Left kidney (tissue), 1 donor: ENCODE measurements at regions not wholly inside any gene's neighbourhood (a gene's known extent, or its start where the extent isn't known, plus 50 kb on each side); places are given as distances from the start of the nearest gene placed in this dataset.

Source experiments
- DNase-seq: peaks from one replicate; pipeline ENCODE4 v3.0.0-alpha.2; 2013

DNA sequence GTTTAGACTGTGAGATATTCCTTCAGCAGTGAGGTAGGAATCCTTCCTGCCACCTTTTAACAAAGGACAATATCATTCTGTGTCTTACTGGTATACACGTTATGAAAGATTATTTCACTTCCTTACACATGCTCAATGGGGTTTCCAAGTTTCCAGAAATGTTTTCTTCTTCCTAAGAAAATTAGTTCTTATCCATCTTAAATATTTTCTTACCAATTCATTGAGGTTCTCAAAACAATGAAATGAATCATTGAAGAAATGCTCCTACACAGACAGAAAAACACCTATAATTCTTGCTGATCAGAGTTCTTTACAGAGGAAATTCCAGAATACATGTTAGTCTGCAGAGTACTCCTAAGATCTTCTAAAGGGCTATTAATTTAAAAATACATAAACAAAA lies 51.4 kb upstream of the SEC61G start:
- DNase-seq: no peak

DNA sequence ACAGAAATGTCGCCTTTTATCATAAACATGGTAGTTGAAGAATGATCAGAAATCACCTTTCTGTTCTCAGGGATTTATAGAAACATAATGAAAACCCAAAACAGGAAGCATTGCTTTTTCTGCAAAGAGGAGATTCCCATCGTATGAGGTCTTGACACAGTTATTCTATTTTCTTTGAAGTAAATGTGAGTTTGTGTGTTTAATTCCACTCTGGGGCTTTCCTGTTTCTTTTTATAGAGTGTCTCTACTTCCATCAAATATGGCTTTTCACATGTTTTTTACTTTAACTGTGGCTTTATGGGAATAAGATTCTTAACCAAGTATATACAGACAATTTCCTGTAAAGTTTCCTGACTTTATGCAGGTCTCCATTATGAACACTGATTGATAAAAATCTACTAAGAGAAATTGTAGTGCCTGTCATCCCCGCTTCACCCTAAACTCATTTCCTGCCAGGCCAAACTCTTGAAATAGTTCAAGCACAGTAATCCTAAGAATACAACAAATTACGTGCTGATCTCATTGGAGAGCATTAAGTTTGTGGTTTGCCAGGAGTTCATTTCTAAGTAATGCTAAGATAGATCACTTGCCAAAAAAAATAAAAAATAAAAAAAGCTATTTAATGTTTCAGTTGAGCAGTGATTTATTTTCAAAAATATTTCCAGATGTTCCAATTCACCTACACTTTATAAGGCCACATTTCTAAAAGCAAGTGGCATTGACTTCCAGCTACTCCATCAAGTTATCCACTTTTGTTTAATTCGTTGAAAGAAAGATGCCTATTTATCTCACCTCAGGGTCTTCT lies 52.2 kb upstream of the SEC61G start:
- no peak for DNase-seq

DNA sequence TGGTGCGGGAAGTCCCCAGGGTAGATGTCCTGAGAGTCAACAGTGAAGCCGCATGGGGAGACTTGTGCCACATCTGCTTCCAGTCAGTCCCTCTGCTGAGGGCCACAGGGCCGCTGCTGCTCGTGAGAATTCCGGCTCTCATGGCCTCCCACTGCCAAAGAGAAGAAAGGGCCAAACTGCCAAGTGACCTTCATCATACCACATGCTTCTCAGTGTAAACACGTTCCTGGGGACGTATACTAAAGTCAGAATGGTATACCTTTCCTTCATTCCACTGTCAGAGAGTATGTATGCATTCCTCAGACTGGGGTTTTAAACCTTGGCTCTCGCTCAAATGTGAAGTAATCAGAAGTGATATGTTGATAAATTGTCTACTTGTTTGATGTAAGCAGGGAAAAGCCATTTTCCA lies 52.8 kb upstream of the SEC61G start:
- DNase-seq: no peak

DNA sequence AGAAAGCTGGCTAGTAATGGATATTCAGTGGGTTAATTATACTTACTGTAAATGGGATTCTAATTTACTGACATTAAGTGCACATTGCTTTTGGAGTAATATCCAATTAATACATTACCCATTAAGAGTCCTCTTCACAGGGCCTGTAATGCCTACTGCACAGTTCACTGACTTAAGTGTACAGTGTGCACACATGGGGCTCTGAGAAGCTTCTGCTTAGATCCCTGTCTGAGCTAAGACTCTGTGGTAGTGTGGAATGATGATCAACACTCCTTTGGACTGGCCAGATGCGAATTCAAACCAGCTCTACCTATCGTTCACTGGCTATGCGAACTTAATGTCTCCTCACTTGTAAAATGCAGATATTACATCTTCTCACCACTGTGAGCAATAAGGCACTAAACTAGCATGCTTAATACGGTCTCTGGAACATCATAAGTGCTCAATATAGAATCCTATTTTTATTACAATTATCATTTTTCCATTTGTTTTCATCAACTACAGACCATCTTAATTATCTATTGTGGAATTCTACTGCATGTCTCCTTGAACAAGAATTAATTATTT lies 53.8 kb upstream of the SEC61G start:
- no peak for DNase-seq

DNA sequence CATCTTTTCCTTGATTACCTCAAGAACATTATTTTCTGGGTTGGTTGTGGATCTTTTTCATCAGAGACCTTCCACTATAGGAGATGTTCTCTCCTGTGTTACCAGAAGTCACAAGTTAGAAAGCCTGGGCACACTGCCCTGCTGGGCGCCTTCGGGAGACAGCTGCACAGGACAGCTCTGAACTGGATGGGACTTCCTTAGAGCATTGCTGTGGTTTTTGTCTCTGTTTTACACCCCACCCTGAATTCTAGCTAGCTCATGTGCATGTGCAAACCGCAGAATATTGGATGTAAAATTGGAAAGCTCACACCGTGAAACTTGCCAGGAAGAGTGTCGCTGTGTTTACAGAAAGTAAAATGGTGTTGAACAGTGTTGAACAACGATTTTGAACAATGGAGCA lies 54.4 kb upstream of the SEC61G start:
- DNase-seq: no peak

DNA sequence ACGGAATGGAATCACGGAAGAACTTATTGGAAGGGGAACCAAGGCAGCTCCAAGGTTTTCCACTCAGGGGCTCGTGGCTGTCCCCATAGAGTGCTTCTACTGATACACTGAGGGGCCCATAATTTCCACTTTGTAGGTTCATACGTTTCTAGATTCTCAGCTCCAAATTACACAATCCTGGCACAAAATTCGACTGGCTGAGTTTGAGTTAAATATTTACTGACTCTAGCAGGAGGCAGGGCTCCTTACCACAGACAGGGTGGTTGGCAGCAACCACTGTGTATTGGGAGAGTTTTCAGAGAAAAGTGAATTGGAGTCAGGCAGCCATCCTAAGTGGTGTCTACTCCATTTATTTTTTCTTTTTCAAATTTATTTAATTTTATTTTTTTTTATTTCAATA lies 55.4 kb upstream of the SEC61G start:
- DNase-seq: no peak

DNA sequence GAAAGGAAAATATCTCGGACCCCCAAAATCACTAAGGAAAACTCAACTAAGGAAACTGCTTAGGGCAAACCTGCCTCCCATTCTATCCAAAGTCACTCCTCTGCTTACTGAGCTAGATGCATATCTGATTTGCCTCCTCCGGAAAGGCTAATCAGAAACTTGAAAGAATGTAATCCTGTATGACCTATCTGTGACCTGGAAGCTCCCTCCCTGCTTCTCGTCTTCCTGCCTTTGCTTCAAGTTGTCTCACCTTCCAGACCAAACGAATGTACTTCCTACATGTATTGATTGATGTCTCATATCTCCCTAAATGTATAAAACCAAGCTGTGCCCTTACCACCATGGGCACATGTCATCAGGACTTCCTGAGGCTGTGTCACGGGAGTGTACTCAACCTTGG lies 58.1 kb upstream of the SEC61G start:
- DNase-seq: no peak

DNA sequence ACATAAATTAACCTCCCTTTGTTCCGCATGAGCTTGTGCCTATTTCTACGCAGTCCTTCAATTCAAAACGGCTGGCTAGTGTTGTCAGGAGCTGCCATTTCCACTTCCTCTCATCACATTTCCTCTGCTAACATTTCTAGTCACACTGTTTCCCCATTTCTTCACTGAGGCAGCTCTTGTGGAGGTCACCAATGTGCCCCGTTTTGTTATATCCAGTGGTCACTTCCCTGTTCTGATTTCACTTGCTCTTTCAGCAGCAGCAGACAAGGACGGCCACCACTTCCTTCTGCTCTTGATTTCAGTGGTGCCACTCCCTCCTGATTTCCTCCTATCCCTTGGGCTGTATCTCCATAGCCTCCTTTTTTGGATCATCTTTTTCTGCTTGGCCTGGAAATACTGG lies 64.8 kb upstream of the SEC61G start:
- DNase-seq: no peak

DNA sequence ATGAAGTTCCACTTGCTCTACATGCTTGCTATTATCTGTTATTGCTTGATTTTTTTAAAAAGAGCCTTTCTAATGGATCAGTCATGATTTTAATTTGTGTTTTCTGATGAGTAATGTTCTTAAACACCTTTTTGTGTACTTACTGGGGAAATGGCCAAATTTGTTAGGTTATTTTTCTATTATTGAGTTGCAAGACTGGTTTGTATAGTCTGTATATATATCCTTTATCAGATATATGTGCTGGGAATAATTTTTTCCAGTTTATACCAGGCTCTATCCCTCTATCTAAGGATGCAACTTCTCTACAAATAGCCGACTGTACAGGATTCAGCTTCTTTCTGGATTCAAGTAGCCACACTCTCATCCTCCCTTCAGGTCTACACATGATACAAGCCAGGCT lies 65.6 kb upstream of the SEC61G start:
- no peak for DNase-seq

DNA sequence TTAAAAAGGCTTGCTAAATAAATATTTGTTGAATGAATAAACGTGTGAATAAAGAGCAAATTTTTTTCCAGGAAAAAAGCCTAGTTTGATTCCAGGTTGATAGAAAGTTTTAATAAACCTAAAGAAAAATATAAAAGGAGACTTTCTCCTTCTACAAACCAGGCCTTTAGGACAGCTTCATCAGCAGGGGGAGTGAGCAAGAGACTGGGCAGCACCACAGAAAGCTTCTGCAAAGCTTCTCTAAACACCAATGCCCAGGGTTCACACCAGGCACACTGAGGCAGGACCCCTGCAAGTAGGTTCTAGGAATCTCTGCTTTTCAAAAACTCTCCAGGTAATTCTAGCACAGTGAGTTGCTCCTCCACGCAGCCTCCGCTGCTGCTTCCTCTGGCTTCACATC lies 66.4 kb upstream of the SEC61G start:
- DNase-seq: no peak

DNA sequence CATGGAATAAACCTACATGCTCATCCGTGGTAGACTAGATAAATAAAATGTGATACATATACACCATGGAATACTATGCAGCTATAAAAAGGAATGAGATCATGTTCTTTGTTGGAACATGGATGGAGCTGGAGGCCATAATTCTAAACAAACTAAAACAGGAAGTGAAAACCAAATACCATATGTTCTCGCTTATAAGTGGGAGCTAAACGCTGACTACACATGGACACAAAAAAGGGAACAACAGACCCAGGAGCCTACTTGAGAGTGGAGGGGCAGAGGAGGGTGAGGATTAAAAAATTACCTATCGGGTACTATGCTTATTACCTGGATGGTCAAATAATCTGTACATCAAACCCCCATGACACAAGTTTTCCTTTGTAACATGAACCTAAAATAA lies 68.7 kb upstream of the SEC61G start:
- DNase-seq: no peak

DNA sequence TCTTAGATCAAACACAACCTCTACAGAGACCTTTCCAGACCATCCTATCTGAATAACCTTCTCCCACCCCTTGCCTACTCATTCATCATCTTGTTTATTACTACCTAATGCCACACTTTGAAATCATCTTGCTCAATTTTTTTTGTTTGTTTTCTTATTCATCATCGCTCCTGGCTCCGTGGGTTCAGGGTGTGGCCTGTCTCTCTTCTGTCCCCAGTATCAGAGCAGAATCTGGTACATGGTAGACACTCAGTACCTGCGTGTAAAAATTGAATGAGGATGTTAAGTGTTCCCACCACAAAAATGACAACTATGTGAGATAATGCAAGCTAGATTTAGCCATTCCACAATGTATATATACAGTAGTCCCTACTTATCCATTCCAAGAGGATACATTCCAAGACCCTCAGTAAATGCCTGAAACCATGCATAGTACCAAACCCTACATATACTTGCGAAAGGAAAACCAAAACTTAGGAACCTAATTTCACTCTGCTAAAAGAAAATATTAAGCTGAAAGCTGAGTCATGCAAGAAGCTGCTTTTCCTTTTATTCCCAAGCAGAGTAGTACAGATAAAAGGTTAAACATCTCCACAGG lies 72.1 kb upstream of the SEC61G start:
- DNase-seq: no peak

DNA sequence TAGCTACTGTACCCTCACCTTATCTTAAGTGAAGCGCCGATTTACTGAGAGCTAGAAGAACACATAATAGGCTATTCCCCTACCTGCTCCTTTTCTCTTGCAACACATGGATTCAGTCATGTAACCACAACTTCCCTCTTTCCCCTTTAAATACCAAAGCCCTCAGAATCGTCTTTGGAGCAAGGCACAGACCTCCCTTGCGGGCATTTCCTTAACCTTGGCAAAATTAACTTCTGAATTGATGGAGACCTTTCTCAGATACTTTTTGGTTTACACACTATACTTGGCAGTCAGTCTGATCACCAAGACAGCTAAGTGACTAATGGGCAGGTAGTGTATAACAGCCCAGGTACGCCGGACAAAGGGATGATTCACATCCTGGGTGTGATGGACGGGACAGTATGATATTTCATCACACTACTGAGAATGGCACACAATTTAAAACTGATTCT lies 72.7 kb upstream of the SEC61G start:
- no peak for DNase-seq

DNA sequence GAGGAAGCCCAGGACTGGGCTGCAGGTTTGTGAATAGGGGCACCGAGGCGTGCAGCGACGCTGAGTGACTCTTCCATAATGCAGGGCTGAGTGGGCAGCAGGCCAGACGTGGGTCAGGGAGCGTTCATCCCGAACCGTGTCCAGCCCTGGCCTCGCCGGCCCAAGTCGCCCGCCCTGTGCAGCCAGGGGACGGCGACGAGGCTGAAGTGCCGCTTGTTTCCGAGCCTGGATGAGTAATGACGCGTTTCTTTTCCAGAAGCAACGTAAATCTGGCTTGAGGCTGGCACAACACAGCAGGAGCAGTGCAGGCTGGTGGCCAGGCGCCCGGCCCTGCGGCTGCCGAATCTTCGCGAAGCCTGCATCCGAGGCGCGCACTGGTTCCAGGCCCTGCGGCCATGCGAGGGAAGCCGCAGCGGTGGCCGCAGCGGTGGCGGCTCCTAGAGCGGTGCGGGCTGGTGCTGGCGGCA lies 74.0 kb upstream of the SEC61G start:
- no peak for DNase-seq

DNA sequence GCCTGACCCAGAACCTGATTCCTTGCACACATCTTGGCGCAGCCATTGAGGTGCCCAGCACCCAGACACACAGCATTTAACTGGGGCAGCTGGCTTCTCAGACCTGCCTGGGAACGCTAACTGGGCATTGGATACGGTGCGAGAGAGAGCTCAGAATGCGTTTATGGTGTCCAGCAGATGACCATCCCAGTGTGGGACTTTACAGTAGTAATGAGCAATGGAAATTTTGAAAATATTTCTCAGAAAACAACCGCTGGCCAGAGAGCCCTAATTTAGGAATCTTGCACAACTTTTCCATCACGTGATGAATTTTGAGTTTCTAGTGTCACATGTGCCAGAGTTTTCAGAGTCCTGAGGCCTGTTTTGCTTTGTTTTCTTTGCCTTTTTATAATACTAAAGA lies 78.2 kb upstream of the SEC61G start:
- no peak for DNase-seq

DNA sequence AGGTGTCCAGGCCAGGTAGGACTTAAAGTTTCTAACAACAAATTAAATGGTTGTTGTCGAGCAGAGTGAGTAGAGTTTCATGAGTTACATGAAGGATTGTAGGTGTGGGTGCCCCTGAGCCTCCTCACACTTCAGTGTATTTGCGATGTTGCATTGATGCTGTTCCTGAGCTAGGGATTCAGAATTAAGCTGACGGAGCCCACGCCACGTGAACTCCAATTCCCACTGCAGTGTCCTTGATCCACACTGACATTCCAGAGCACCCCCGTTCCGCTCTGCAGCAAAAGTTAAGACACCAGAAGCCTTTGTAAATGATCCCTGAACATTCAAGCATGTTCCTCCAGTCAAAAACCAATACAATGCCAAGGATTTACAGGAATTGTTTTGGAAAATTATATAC lies 78.8 kb upstream of the SEC61G start:
- DNase-seq: no peak

DNA sequence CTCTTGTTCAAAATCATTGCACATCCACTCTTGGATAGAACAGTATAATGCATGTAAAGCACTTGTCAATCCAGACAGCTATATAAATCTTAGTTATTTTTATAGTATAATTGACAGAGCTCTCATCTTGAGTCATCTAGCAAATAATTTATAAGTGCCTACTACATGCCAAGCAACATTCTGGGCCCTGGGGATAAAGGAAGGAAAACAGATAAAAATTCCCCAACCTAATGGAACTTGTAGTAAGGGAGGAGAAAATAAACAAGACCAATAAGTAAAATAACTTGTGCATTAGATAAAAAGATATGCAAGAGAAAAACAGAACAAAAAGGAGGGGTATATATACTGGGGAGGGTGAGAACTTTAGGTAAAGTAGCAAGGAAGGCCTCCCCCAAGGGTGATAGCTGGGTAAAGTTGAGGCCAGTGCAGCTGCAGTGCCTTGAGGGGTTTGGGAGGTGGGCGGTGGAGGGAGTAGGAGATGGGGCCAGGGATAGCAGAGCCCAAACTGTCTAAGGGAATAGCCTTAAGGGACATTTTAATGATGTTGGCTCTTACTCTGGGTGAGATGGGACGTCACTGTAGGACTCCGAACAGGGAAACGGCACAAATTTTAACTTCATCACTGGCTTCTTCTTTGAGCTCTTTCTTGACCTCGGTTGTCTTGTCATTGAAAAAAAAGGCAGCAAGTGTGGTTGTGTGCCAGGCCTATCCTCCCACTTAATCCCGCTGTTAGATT lies 79.3 kb upstream of the SEC61G start:
- DNase-seq: no peak

DNA sequence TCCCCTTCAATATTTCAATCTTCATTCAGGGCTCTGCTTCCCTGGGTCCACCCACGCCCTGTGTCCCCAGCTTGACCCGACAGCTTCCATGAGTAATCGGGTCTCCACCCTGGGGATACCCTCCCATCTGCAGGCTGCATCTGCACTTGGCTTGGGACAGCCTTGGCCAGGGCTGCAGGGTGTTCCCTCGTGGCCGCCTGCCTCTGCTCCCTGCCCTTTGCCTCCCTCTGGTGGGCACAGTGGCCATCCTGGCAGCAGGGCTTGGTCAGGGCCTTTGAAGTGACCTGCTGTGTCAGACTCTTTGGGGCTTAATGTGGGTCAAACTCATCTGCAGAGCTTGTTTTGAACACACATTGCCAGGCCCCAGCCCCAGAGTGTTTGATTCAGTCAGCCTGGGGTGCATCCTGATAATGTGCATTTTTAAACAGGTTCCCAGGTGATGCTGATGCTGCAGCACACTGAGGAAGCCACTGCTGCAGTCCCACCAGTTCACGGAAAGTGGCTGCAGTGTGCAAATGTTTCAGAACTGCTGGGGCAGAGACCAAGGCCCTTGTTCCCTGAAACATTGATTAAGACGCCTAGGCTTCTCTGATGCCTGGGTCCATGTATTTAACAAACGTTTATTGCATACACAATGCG lies 80.7 kb upstream of the SEC61G start:
- no peak for DNase-seq

DNA sequence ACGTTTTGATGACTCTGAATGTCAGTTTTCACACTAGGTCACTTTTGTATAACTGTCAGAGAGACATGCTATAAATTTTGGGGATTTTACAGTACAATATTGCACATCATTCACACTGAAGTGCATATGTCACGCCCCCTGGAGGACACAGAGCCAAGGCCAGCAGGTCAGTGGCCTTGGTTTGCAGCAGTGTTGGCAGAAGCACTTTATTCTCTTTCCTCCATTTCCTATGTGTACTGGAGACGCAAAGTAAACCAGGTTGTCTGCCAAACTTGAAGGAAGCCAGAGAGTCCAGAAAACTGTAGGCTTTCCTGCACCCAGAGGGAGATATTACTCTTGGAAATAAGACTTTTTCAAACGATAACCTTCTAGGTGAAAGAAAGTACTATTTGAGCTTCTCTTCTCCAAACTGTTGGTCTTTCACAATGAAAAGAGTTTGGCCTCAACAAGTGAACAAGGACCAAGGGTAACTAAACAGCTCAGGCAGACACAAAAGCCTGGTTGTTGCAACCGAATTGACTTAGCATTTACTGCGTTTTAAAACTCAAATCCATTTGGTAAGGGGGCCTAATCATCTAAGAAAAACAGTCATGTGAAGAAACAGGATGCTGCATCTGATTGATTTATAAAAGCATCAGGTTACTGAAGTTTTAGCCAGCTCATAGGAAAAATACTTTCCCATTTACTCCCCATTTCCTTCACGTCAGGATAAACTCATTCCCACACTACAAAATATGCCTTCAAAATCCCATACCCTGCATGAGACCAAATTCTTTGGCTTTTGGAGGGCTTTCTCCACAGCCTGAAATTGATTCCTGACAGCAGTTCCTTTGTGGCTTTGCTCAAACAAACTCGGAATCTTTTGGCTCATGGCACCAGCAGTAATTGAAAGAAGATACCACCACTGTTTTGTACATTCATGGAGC lies 83.0 kb upstream of the SEC61G start:
- no peak for DNase-seq

DNA sequence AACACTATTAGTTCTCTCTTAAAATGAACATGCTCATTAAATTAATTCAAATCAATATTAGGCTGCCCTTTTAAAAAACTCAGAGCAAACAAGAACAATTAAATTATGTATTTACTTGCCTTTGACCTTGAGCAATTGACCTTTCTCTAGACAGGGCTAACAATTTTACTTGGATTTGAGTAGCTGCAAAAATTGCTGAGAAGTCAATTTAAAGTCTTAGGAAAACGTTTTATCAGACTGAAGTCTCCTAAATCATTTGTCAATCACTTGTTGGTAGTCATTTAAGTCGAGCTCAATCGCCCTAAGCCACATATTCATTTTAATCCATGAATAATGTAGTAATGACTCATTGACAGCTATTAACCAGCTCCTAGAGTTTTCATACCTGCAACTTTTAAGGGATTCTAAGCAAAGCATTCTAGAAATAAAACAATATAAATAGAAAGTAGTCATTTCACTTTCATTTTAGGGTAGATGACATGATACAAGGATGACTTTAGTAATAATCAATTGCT lies 84.9 kb upstream of the SEC61G start:
- no peak for DNase-seq

DNA sequence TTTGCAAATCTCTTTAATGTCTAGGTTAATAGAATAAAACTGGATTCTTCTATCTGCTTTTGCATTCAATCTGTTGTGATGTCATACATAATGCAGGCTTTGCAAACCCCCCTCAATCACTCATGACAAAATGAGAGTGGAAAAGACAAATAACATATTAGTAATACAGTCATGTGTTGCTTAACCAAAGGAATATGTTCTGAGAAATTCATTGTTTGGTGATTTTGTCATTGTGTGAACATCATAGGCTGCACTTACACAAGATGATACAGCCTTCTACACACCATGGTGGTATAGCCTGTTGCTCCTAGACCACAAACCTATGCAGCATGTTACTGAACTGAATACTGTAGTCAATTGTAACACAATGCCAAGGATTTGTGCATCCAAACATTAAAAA lies 87.3 kb upstream of the SEC61G start:
- DNase-seq: no peak
